Fibroblast of skin of abdomen (primary cell): ENCODE measurements at regions not wholly inside any gene's neighbourhood (a gene's known extent, or its start where the extent isn't known, plus 50 kb on each side); places are given as distances from the start of the nearest gene placed in this dataset.
A peak's percentile ranks its signal among the peaks of the same experiment; 100 is the strongest.

ENCODE experiments used
- DNase-seq: peaks from one replicate; pipeline ENCODE4 v3.0.0-alpha.2; 2013

DNA sequence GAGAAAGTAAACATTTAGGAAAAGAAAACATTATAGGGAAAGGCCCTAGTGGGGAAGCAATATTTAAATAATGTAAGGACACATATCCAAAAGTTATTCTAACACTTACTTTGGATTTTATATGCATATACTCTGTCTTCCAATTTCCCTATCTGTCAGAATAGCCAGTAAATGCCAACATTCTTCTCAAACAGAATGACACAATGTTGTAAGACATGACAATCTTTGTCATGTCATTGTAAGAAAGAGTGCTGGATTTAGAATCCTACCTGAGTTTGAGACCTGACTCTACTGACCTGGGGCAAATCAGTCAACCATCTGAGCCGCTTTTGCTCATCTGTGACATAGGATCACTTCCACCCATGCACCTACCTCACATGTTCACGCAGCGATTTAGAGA is 198.3 kb downstream of the PHLDA1 start:
- no peak for DNase-seq

DNA sequence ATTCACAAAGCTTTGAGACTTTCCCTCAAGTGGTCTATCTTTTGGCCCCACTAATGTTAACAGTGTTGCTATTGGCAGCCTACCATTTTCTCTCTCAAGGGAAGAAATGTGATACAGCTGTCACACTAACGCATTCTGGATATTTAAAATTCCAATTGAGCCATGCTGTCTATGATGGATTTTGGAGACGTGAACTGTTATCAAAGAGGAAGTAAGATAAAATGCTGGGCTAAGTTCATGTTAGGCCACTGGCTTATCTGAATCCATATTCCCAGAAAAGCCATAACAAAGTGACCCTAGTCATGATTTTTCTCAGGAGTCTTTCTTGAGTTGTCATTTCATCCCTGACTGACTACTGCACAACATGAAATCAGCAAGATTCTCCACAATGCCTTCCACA is 200.2 kb downstream of the PHLDA1 start:
- DNase-seq, result peak; percentile 25

DNA sequence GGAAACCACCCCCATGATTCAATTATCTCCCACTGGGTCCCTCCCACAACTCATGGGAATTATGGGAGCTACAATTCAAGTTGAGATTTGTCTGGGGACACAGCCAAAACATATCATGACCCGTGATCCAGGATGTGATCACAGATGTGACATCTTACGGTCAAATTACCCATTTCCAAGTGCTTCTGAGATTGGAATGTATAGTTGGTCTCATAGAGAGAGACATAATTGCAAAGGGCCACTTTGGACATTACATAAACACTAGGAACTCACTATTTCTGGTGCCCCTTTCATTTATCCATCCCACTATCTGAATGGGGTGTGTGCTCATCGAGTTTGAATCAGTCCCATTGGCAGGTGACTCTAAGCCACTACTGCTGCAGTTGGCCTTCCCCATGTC is 204.5 kb downstream of the PHLDA1 start:
- no peak for DNase-seq

DNA sequence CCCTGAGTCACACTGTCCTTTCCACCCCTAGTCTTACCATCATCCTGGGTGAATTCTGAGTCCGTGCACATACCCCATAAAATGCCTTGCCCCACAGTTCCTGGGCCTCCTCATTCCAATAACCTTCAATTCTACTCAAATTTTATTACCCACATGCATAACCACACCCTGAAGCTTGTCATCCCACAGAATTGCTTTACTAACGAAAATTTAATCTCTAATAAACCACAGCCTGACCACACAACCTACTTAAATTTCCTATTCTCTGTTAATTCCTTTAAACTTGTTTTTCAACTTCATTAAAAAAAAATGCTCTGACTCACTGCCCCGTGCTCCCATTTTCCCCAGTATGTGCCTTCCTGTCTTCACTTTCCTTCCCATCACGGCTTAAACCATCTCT is 205.9 kb downstream of the PHLDA1 start:
- DNase-seq, result peak; percentile 94

DNA sequence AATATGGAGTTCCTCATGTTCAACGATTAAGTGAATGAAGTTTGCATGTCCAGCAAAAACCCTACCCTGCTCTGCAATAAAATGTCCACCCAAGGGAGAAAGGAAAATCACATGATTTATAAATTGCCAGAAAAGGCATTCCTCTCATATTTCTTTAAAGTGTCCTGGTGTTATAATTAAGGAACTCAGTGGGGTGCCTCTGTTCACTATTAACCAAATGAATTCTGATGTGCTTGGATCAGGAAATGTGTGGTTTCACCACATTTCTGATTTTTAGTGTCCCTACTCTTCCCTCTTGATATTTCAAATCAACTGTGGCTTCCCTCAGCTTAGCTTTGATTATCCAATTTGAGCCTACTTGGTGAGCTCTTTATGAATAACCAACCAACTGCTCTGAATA is 208.1 kb downstream of the PHLDA1 start:
- DNase-seq, result peak; percentile 56

DNA sequence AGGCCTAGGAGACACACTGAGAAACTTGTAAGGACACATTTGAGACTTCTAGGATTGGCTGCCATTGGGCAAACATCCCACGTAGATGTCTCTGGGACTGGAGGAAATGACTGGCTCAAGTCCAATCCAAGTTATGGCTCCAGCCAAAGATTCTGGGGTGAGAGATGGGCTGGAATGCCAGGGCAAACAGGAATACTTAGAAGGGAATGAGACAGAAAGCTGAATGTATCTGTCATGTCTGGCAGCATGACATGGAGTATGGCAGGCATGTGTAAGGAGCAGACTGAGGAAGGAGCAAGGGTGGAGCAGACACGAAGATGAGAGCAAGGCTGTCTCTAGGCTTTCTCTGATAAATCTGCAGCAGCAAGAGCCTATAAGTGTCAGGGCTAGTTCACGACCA is 209.2 kb downstream of the PHLDA1 start:
- DNase-seq, result peak; percentile 20

DNA sequence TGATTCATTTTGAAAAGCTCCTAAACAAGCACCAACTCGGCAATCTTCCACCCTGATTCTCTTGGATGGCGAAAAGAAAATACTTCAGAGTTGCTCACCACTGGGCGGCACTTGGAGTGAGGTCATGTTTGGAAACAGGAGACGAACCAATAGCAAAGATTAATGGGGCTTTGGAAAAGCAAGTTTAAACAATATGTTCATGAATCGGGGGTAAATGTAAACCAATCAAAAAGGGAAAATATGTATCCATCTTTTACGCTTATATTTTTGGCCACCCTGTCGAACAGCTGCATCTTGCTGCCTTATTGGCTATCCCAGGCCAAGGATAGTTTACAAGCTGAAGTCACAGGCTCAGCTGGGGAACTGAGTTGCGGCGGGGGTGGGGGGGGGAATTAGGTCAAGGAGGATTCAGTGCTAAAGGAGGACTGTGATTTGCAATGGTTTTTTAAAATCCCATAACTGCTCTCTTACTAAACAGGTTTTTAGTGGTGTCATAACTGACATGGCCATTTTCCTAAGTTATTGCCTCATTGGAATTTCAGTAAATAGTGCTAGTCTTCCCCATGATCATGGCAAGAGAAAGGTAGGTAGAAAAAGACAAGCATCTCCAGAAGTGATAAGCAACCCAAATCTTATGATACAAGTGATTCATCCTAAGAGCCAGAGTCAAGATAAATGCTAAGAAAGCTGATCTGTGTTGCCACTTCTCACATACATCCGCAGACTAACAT is 210.6 kb downstream of the PHLDA1 start:
- peak; percentile 70 for DNase-seq

DNA sequence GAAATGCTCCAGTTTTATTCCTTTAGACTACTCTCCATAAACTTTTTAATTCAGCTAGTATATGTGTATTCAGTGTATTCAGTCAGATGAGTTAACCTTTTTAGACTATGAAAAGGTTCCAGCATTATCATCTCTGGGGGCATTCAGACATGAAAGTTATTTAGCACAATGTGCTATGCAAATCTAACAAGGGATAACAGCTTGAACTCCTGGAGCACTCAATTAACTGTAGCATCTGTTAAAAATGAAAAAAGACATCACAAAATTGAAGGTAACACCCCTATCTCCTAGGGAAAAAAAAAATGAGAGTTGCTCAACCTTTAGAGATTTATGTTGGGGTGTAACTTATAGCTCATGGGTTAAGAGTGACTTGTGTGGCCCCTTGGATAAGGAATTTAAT is 211.5 kb downstream of the PHLDA1 start:
- DNase-seq, result no peak

DNA sequence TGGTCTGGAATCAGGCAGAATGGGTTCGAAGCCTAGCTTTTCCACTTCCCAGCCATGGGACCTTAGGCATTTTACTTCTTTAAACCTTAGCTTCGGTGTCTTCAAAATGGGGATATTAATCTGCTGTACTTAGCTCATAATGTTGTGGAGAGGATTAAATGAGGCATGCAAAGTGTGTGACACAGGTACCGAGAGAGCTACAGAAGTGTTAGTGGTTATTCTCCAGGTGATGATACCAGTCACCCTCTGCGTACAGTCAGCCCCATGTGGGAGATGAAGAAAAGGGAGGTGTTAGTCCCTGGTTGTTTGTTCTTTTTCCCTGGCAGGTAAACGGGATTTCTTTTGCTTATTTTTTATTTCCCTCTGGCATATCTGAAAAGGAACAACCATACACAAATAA is 212.1 kb downstream of the PHLDA1 start:
- DNase-seq, result no peak

DNA sequence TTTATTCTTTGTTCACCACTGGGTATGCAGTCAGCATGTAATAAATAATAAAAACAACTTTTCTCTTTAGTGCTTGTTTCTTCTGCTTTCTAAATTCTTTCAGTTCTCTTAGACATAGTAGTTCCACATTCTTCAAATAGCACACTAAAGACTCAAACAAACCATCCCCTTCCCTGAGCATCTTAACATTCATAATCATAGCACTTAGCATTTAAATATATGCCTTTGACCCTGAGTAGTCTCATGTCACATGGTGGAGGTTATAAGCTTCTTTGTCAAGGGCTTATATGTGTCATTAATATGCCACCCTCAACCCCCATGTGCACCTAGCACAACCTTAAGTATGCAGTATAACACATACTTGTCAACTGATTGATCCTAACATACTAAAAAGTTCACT is 212.7 kb downstream of the PHLDA1 start:
- peak; percentile 51 for DNase-seq

DNA sequence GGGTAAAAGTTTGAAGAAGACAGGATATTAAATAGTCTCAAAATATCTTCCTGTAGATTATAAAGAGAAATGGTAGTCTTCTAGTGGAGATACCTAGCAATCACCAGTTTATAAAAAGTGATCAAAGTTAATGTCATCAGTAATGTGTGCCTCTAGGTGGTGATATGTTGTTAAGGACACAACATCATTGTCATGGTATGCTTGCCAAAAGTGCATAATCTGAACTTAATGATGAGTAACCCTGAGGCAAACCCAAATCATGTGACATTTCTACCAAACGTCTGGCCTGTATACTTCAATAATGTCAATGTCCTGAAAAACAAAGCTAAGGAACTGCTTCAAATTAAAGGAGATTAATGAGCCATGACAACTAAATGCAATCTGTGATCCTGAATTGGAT is 214.7 kb downstream of the PHLDA1 start:
- peak; percentile 71 for DNase-seq

DNA sequence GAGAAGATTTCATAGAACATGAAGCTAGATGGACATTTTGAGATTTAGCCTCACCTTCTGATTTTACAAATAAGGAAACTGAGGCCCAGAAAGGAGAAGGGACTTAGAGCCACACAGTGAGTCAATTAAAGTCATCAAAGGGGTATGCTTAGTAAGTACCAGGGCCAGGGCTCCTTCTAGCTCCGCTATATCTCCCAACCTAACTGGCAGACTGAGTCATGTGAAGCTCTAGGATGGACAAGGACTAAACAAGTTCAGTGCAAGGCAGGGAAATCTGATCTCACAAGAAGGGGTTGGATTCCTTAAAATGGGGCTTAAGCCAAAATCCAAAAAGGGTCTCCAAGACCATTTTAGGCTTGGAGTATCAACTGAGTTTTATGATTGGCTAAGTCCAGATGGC is 215.8 kb downstream of the PHLDA1 start:
- no peak for DNase-seq

DNA sequence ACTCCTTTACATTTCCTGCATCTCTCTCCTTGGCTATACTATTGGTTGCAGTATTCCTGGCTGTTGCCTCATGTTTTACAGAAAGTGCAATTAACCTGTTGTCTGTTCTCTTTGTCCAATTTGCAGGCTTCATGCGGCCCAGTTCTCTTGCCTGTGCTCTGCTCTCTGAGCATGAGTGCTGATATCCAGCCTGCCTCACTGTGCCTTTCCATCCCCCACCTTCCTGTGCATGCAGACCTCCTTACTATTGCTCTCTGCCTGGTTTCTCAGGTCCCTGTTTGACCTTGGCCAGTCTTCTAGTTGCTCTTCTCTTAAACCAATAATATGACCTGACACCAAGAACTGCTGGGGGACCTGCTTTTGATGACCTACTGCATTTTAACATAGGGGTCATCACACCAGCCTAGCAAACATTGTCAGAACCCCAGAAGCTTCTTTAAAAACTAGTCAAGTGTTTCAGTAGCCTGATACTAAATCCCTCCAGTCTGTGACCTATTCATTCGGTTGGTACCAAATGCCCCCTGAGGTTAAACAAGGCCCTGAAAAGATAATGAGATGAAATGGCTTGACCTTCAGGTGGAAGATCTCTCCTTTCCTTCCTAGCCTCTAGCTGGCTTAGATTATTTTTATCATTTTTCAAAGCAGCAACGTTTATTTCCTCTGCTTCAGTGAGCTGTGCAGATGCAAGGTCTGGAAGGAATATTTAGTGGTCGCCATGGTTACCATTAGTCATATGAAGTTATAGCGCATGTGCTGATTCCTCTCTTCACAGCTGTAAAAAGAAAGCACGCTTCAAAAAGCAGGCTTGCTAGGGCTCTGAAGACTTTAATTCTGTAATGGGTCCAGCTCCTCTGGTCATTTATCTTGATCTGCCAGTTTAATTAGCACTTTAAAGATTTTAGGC is 216.5 kb downstream of the PHLDA1 start:
- peak; percentile 94 for DNase-seq

DNA sequence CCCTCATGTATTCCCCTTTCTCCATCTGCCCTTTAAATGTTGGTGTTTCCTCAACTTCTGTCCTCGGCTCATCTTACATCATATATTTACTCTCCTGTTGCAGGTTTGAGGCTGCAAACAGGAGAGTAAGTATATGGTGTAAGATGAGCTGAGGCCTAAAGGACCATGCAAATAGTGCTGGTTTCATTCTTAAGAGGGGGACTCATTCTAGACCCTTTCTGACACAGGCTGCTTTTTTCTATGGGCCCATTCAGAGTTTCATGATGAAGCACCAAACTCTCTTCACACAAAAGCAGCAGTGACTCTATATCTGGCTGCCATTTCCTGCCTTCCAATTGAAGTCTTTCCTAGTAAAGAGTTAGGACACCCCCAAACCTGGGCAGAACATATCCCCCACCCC is 218.5 kb downstream of the PHLDA1 start:
- DNase-seq, result no peak

DNA sequence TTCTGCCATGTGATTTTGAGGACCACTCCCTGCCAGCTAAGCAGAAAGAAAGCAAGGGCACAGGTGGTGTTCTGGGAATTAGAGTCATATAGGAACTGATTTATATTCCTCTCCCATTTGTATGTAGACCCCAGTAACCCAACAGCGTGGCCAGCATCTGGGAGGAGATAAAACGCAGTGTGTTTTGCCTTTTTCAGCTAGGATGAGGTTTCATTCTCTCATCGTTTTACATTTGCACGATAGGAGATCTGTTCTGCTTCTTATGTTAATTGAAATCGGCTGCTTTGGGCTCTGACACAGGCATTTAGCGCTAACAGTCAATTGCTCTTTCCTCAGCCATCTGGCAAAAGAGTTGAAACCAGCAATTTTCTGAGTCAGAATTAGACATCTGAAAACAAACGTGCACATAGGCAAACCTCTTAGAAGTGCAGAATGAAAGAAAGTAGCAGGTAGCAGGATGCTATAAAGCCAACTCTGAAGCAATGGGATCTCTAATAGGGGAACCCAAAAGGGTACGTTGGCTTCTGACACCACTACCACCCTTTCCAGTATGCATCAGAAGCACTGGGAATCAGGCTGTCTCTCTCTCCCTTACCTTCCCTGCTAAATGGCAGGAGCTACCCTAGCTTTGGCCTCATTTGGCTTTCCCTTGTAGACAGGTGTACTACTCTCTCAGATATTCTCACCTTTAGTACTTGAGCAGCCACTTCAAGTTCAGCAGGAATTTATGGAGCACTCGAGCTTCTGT is 219.1 kb downstream of the PHLDA1 start:
- DNase-seq, result peak; percentile 90

DNA sequence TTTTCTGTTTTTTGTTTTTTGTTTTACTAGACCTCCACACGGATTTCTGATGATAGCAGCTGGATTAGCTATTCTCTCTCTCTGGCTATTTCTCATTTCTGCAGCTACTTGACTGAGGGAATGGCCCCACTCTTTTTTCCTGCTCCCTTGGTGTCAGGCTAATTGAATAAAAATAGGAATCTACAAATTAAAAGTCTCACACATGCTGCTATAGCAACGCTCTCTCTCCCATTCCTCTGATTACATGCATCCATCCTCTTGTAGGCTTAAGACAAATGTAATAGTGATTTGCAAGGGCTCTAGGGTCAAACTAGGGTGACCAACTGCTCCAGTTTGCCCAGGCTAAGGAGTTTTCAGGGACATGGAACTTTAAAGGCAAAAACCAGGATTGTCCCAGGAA is 221.8 kb downstream of the PHLDA1 start:
- no peak for DNase-seq

DNA sequence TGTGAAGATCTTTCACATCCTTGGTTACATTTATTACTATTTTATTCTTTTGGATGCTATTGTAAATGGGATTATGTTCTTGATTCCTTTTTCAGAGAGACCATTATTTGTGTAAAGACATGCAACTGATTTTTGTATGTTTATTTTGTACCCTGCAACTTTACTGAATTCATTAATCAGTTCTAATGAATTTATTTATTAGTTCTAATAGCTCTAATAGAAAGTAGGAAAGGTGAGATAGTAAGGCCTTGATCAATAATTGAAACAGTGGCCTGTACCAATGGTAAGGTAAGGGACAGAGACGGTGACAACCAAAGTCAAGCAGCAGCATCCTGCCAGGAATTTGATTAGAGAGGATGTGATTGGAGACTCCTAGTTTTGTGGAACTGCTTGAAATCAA is 224.1 kb downstream of the PHLDA1 start:
- DNase-seq, result no peak

DNA sequence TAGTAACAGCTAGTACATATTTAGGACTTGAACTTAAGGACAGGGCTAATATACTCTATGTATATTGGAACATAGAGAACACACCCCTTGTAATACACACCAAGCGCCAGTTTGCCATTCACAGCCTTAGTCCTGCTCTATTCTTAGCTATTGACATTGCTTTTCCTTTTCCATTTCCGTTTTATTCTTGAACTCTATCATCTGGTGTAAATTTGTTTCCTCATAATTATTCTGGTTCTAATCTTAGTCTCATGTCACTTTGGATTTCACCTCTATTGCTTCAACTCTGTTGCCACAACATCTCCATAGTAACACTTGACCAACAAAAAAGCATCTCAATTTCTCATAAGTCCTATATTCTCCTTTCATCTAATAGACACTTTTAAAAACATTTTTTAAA is 225.7 kb downstream of the PHLDA1 start:
- no peak for DNase-seq

DNA sequence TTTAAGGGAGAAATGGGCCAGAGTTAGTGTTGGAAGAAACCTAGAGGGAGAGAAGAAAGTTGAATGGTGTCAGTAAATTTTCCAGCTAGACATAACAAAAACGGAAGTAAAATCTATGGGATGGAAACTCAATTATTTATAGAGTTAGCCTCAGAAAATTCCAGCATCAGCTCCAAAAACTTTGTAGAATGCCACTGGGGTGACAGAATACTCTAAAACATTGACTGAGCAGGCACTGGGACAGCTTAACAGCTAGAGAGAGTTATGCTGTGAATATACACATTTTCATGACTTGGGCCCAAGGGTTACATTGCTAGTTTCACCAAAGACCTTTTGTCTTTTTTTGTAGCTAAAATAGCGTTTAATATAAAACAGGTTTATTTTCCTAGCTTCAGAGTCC is 226.3 kb downstream of the PHLDA1 start:
- DNase-seq, result no peak

DNA sequence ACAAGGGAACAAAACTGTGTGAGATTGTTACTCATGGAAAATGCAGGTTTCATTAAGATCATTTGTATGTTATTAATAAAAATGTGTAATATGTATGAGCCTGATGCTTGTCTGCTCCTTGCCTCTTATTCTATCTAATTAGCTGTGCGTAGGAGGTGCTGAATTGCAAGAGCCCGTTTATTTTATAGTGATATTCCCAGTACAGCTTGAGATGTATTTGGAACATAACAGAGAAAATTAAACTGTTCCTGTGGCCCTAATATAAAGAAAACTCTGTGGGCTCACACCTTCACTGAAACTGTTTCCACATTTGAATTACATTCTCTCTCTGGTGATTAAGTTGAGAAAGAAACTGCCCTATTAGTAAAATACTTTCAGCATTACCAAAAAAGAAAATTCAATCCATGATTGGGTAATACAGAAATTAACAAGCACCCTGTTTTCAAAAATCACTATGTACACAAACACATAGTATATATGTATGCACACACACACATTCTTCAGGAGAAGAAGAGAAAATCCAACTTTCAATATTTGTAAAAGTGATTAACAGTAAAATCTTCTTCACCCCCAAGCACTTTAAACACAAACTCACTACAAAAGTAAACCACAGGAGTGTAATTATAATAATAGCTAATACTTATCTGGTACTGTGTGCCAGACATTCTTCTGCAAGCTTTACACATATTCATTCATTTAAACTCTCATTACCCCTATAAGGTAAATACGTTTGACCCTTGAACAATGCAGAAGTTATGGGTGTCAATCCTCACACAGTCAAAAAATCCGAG is 233.2 kb downstream of the PHLDA1 start:
- DNase-seq, result no peak

DNA sequence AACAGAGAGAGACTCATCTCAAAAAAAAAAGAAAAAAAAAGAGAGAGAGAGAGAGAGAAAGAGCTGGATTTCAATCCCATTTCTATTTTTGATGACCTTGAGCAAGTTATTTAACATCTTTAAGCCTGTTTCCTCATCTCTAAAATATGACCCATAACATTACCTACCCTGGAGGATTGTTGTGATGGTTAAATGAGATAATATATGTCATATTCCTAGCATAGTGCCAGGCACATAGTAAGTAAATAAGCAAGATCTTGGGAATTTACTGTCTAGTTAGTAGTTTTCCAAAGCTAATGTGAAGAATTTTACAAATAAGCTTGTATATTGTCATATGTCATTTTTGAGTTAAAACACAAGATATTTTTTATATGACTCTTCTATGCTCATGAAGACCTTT is 236.5 kb downstream of the PHLDA1 start:
- DNase-seq, result no peak

DNA sequence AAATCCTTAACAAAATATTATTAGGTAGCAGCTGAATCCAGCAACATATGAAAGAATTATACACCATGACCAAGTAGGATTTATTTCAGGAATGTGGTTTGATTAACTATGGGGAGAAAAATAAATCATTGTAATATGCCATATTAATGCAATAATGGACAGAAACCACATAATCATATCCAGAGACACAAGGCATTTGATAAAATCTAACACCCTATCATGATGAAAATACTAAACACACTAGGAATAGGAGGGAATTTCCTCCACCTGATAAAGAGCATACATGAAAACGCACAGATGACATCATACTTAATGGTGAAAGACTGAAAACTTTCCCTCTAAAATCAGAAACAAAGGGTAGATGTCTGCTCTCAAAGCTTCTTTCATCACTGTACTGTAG is 238.9 kb downstream of the PHLDA1 start:
- DNase-seq, result peak; percentile 80

DNA sequence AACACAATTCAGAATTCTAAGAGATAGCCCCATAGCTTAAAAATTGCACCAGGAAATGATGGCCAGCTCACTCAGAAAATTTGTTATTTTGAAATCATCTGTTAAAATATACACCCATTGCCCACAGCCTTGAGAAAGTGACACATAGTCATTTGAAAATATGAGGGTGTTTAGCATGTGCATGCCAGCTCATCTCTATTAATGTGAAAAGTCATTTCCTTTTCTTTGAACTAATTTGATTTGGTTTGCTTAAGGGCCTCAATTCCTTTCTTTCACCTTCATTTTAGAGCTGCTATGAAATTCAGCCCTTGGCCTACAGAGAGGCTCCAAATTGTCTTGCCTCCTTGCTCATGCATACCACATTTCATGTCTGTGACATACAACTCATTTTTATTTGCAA is 241.4 kb downstream of the PHLDA1 start:
- DNase-seq, result peak; percentile 25
